A673 (cell line): ENCODE measurements at regions not wholly inside any gene's neighbourhood (a gene's known extent, or its start where the extent isn't known, plus 50 kb on each side); places are given as distances from the start of the nearest gene placed in this dataset.

Experiments
- BruUV-seq: library from RNA; stranded (reverse); fragments of 400-500 nt; replicated peaks from 2 replicates; lab custom pipeline; 2021; lab: Mats Ljungman, UMichigan
- CTCF ChIA-PET: fragments of 300-600 bp; sonication (Branson Sonifier 250); formaldehyde crosslinking; loops from one replicate; lab custom pipeline; 2022; ENCODE audit warnings: antibody characterized with exemption; lab: Charles Lee
- POLR2A ChIA-PET: fragments of 300-600 bp; sonication (Branson Sonifier 250); formaldehyde crosslinking; loops from one replicate; lab custom pipeline; 2022; ENCODE audit warnings: antibody characterized with exemption; ENCODE audit not compliant: low non-redundant PET; lab: Charles Lee
- DNase-seq: peaks from one replicate; pipeline ENCODE4 v3.0.0-alpha.2; 2015; ENCODE audit warnings: low spot score
- H3K27ac ChIP-seq: fragments of 200-600 bp; sonication (generic); 2 replicates; pipeline ENCODE4 v1.5.1; 2016; ENCODE audit warnings: mixed run types, low read depth, mild to moderate bottlenecking, mixed read lengths, antibody characterized with exemption, low read length; ENCODE audit not compliant: poor library complexity, severe bottlenecking
- H3K27me3 ChIP-seq: fragments of 200-600 bp; sonication (generic); replicated peaks from 2 replicates; pipeline ENCODE4 v1.6.1; 2017; ENCODE audit warnings: mixed run types, low read depth, mild to moderate bottlenecking, mixed read lengths, antibody characterized with exemption, low read length; ENCODE audit not compliant: insufficient read depth, poor library complexity
- H3K36me3 ChIP-seq: fragments of 200-600 bp; sonication (generic); 2 replicates; pipeline ENCODE4 v1.6.1; 2016; ENCODE audit warnings: mixed run types, mild to moderate bottlenecking, mixed read lengths, antibody characterized with exemption, low read length; ENCODE audit not compliant: insufficient read depth, poor library complexity, severe bottlenecking
- H3K4me1 ChIP-seq: fragments of 200-600 bp; sonication (generic); 2 replicates; pipeline ENCODE4 v1.6.1; 2017; ENCODE audit warnings: mixed run types, mild to moderate bottlenecking, mixed read lengths, antibody characterized with exemption, low read length; ENCODE audit not compliant: insufficient read depth, poor library complexity, severe bottlenecking
- H3K4me3 ChIP-seq: fragments of 200-600 bp; sonication (generic); 2 replicates; pipeline ENCODE4 v1.5.1; 2016; ENCODE audit warnings: low read depth, mixed run types, mild to moderate bottlenecking, mixed read lengths, low read length; ENCODE audit not compliant: poor library complexity, severe bottlenecking
- H3K9me3 ChIP-seq: fragments of 200-600 bp; sonication (generic); 2 replicates; pipeline ENCODE4 v1.6.1; 2016; ENCODE audit warnings: mixed run types, low read depth, mild to moderate bottlenecking, mixed read lengths, antibody characterized with exemption, low read length; ENCODE audit not compliant: poor library complexity, severe bottlenecking
- CTCF ChIP-seq: fragments of 300-800, 200-600 bp; sonication (generic); conservative IDR thresholded peaks from 2 replicates; pipeline ENCODE4 v1.5.1; 2017; ENCODE audit warnings: low read depth, mild to moderate bottlenecking, antibody characterized with exemption, low read length, moderate library complexity, mixed read lengths
- EZH2 ChIP-seq: fragments of 200-600 bp; sonication (generic); IDR thresholded peaks from 2 replicates; pipeline ENCODE4 v1.6.1; 2017; ENCODE audit warnings: borderline replicate concordance, low read depth, mild to moderate bottlenecking, mixed read lengths, antibody characterized with exemption, low read length; ENCODE audit not compliant: poor library complexity, severe bottlenecking
- intact Hi-C: fragments of 100-400 bp; cut with micrococcal nuclease; formaldehyde crosslinking; loops from one replicate; pipeline ENCODE4 v1.10.0; 2022; ENCODE audit not compliant: unreplicated experiment

GRCh38 chr11:45436118-45436517 lies 150.0 kb upstream of the SYT13 start:
- POLR2A ChIA-PET, result interaction anchor here (0.8 kb wide), 1 partner anchor 228 kb away, joined by 4 read pairs; no protein-coding TSS in a partner anchor
- CTCF ChIA-PET, result interaction anchor here (0.9 kb wide), 1 partner anchor 65 kb away, joined by 3 read pairs; no protein-coding TSS in a partner anchor
- Histone ChIP-seq H3K4me1 (peaks cover 13% of the 10 kb centered on the region), H3K27ac (no peak overlapping the region), H3K9me3 (peaks cover 10% of the 10 kb centered on the region), H3K4me3 (no peak overlapping the region), H3K27me3 (peaks cover 7% of the 10 kb centered on the region), H3K36me3 (no peaks in the 10 kb centered on the region)
- intact Hi-C loops, result no loop called here
- BruUV-seq, result no TSS peak
- DNase-seq, result no peak
- TF ChIP-seq EZH2 (no peak), CTCF (no peak)

DNA sequence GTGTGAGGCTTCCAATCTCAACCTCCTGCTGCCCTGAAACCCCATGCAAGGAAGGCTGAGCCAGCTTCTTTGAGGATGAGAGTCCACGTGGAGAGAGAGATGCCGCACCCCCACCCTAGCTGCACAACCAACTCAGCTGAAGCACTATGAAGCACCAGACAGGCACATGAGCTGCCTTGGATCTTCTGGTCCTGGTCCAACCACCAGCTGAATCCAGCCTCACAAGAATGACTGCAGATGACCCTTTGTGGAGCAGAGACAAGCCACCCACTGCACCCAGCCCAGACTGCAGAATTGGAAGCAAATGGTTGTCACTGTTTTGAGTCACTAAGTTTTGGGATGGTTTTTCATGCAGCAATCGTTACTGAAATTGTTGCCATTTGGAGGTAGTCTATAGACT lies 149.6 kb upstream of the SYT13 start:
- no peak overlapping the region for H3K27ac ChIP-seq
- H3K9me3 ChIP-seq, result peaks cover 10% of the 10 kb centered on the region
- CTCF ChIA-PET, result interaction anchor here (0.9 kb wide), 1 partner anchor 65 kb away, joined by 3 read pairs; no protein-coding TSS in a partner anchor
- no TSS peak for BruUV-seq
- H3K36me3 ChIP-seq, result no peaks in the 10 kb centered on the region
- no peak overlapping the region for H3K4me3 ChIP-seq
- H3K4me1 ChIP-seq, result peaks cover 11% of the 10 kb centered on the region
- intact Hi-C loops, result no loop called here
- DNase-seq, result no peak
- TF ChIP-seq CTCF (no peak), EZH2 (no peak)
- H3K27me3 ChIP-seq, result peaks cover 7% of the 10 kb centered on the region
- POLR2A ChIA-PET, result interaction anchor here (0.8 kb wide), 1 partner anchor 227 kb away, joined by 4 read pairs; no protein-coding TSS in a partner anchor

DNA sequence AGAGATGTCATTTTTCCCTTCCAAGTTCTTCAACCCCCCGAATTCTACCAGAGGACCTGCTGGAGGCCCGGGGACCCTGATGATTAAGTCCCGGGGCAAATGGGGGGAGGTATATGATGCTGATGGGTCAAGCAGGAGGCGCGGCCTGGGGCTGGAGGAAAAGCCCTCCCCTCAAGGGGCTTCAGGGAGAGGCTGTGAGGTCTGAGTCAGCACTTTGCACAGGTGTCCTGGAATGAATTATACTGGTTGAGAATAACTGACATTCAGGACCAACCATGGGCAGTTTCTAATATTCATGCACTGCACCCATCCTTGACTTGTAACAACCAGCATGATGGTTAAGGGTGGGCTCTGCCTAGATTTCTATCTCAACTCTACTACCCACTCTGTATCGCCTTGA lies 146.8 kb upstream of the SYT13 start:
- TF ChIP-seq CTCF, result no peak
- H3K4me1 ChIP-seq, result no peaks in the 10 kb centered on the region
- no peak overlapping the region for H3K4me3 ChIP-seq
- no peak for DNase-seq
- no peaks in the 10 kb centered on the region for H3K36me3 ChIP-seq
- H3K9me3 ChIP-seq, result no peaks in the 10 kb centered on the region
- no peak overlapping the region for H3K27ac ChIP-seq
- ChIA-PET POLR2A (no interaction called here), CTCF (no interaction called here)
- BruUV-seq, result no TSS peak
- peaks cover 7% of the 10 kb centered on the region for H3K27me3 ChIP-seq
- intact Hi-C loops, result no loop called here
